ENCODE measurements at regions not wholly inside any gene's neighbourhood (a gene's known extent, or its start where the extent isn't known, plus 50 kb on each side); places are given as distances from the start of the nearest gene placed in this dataset.

- DNase-seq = no peak
- Histone ChIP-seq H3K4me3 (no peak overlapping the region), H3K4me1 (replicated peaks in 1 of 2) (no peaks in the 10 kb centered on the region), H3K36me3 (replicated peaks in 1 of 2) (no peaks in the 10 kb centered on the region), H3K27ac (no peak overlapping the region), H3K9me3 (replicated peaks in 1 of 3) (no peaks in the 10 kb centered on the region), H3K27me3 (no peaks in the 10 kb centered on the region)
- TF ChIP-seq POLR2A (IDR thresholded peaks at IDR 0.05) (no peak), CTCF (IDR thresholded peaks at IDR 0.05) (no peak)
- intact Hi-C loops (cut with DNase I) = no loop called here
- WGBS, 4 donors = 64 to 74% (median 69%) methylated on average over 1 of the region's 1 CpG
Measured at GRCh38 chr3:94331831-94332230, 269.0 kb downstream of the NSUN3 start.

GRCh38 chr3:94336046-94336753 lies 273.3 kb downstream of the NSUN3 start:
- no peak for DNase-seq
- H3K4me3 ChIP-seq = no peak overlapping the region
- H3K4me1 ChIP-seq (replicated peaks in 1 of 2) = no peaks in the 10 kb centered on the region
- no peaks in the 10 kb centered on the region for H3K27me3 ChIP-seq
- no peak overlapping the region for H3K27ac ChIP-seq
- 42 to 48% (median 44%) methylated on average over 4 of the region's 4 CpGs for WGBS, 4 donors
- TF ChIP-seq POLR2A (IDR thresholded peaks at IDR 0.05) = no peak
- peak; percentile 5 to 50 (median 28) for TF ChIP-seq CTCF (IDR thresholded peaks at IDR 0.05)
- H3K36me3 ChIP-seq (replicated peaks in 1 of 2) = no peaks in the 10 kb centered on the region
- H3K9me3 ChIP-seq (replicated peaks in 1 of 3) = no peaks in the 10 kb centered on the region
- intact Hi-C loops (cut with DNase I) = no loop called here

DNA sequence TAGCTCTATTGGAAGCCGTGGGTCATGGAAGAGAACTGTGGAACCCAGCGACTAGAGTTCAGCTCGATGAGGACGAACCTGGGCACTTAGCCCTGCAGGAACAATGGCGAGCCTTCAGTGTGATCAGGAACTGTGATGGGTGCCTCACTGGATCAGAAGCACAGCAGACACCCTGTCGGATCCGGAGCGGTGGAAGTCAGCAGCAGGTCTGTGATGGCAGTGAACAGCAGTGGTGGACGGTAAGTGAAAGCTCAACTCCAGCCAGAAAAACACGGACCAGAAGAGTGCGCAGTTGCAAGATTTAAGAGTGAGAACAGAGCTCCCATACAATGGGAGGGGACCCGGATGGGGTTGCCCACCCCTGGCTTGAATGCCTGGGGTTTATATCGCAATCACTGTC lies 282.2 kb downstream of the NSUN3 start:
- Histone ChIP-seq H3K36me3 (replicated peaks in 1 of 2) (no peaks in the 10 kb centered on the region), H3K9me3 (replicated peaks in 1 of 3) (no peaks in the 10 kb centered on the region), H3K4me3 (no peak overlapping the region), H3K27me3 (no peaks in the 10 kb centered on the region), H3K4me1 (replicated peaks in 1 of 2) (no peaks in the 10 kb centered on the region), H3K27ac (no peak overlapping the region)
- no peak for TF ChIP-seq POLR2A (IDR thresholded peaks at IDR 0.05)
- TF ChIP-seq CTCF (IDR thresholded peaks at IDR 0.05) = no peak
- intact Hi-C loops (cut with DNase I) = no loop called here
- WGBS, 4 donors = 78 to 94% (median 91%) methylated on average over 8 to 13 of the region's 13 CpGs
- no peak for DNase-seq

DNA sequence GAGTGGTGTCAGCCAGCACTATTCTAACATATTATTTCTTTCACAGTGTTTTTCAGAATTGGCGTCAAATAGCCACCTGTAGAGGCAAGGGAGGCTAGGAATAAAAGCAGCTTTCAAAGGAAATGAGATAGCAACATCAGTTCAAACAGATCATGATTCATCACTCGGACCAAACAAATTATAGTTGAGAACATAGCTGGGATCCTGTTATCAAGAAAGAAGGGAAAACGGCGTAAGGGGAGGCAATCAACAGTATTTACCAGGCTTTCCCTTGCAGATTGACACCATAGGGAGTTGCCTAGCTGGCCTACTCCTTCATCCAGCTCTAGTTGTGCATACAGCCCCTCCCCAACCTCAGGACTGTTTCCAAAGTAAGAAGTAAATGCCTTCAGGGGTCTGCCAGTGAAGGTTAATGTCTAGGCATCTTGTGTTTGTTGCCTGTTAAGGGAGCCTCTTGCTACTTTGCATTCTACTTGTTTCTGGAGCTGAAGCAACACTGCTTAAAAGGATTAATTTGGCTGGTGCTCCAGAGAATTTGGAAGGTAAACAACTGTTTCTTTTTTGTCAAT lies 286.5 kb downstream of the NSUN3 start:
- TF ChIP-seq POLR2A (IDR thresholded peaks at IDR 0.05) (no peak), CTCF (IDR thresholded peaks at IDR 0.05) (no peak)
- 69 to 83% (median 80%) methylated on average over 4 of the region's 4 CpGs for WGBS, 4 donors
- no peaks in the 10 kb centered on the region for H3K4me1 ChIP-seq (replicated peaks in 1 of 2)
- no peaks in the 10 kb centered on the region for H3K27me3 ChIP-seq
- H3K9me3 ChIP-seq (replicated peaks in 1 of 3) = no peaks in the 10 kb centered on the region
- no peaks in the 10 kb centered on the region for H3K36me3 ChIP-seq (replicated peaks in 1 of 2)
- H3K27ac ChIP-seq = no peak overlapping the region
- intact Hi-C loops (cut with DNase I) = no loop called here
- no peak overlapping the region for H3K4me3 ChIP-seq
- DNase-seq = no peak
